ENCODE measurements at regions not wholly inside any gene's neighbourhood (a gene's known extent, or its start where the extent isn't known, plus 50 kb on each side); places are given as distances from the start of the nearest gene placed in this dataset.

GRCh38 chr1:105172788-105173187 is 1423.1 kb downstream of the AMY1C start:
- POLR2A ChIA-PET, result no interaction called here
- no peak overlapping the region for H2AFZ ChIP-seq (ENCODE audit: low read depth, low read length)
- H3K9ac ChIP-seq (replicated peaks; ENCODE audit: extremely low read depth, insufficient read depth, low read length), result no peak overlapping the region
- dilution Hi-C loops (cut with MboI; ENCODE audit: extremely low pct_ligation_motif_present, low sequenced_read_pairs) (no loop called here), intact Hi-C loops (cut with micrococcal nuclease) (no loop called here)
- no peak overlapping the region for H3K4me2 ChIP-seq (ENCODE audit: insufficient read depth, low read length)
- CTCF ChIA-PET, result no interaction called here
- H3K9me3 ChIP-seq (replicated peaks; ENCODE audit: control insufficient read depth, insufficient read depth, low read length), result no peaks in the 10 kb centered on the region
- DNase-seq (ENCODE audit: low read depth, low spot score), result no peak
- no peaks in the 10 kb centered on the region for H3K36me3 ChIP-seq (ENCODE audit: control insufficient read depth in 2 of 2, extremely low read depth in 1 of 2, insufficient read depth in 2 of 2, low read length in 2 of 2)
- no peak for FAIRE-seq
- H3K4me3 ChIP-seq (replicated peaks in 1 of 3; ENCODE audit: insufficient read depth in 1 of 3, low read depth in 1 of 3, low read length in 3 of 3), result no peak overlapping the region
- H3K79me2 ChIP-seq (ENCODE audit: control insufficient read depth, insufficient read depth, low read length), result no peaks in the 10 kb centered on the region
- H3K9me1 ChIP-seq (replicated peaks; ENCODE audit: control insufficient read depth, extremely low read depth, insufficient read depth, low read length), result no peaks in the 10 kb centered on the region
- no peaks in the 10 kb centered on the region for H3K27me3 ChIP-seq (ENCODE audit: control insufficient read depth in 2 of 2, insufficient read depth in 2 of 2, low read length in 2 of 2)
- TF ChIP-seq MAX (IDR thresholded peaks at IDR 0.05; ENCODE audit: insufficient read depth, insufficient read length) (no peak), FOS (IDR thresholded peaks at IDR 0.05; ENCODE audit: borderline replicate concordance, insufficient read depth, low read length) (no peak), MYC (IDR thresholded peaks at IDR 0.05; ENCODE audit: low read depth, low read length) (no peak), CTCF (IDR thresholded peaks at IDR 0.05; ENCODE audit: extremely low read depth in 1 of 2, insufficient read depth in 1 of 2, low read depth in 1 of 2, low read length in 2 of 2) (no peak), POLR2A (IDR thresholded peaks at IDR 0.05; ENCODE audit: low read depth, low read length) (no peak), POLR2AphosphoS5 (IDR thresholded peaks at IDR 0.05; ENCODE audit: insufficient read depth, low read depth, low read length) (no peak), EZH2 (IDR thresholded peaks at IDR 0.05; ENCODE audit: borderline replicate concordance, low read depth, low read length, severe bottlenecking) (no peak), GATA2 (IDR thresholded peaks at IDR 0.05; ENCODE audit: insufficient read depth, insufficient read length, low read depth, low read length) (no peak), JUN (IDR thresholded peaks at IDR 0.05; ENCODE audit: borderline replicate concordance, insufficient read depth, insufficient read length, low read depth) (no peak)
- no peaks in the 10 kb centered on the region for H4K20me1 ChIP-seq (replicated peaks; ENCODE audit: control insufficient read depth, extremely low read depth, insufficient read depth, low read length)
- no peak overlapping the region for H3K27ac ChIP-seq (ENCODE audit: insufficient read depth, low read depth, low read length)
- BruUV-seq (replicated peaks), result no TSS peak
- no peaks in the 10 kb centered on the region for H3K4me1 ChIP-seq (ENCODE audit: control insufficient read depth, extremely low read depth, insufficient read depth, low read length)

Measured in endothelial cell of umbilical vein (primary cell).